C4-2B (cell line): ENCODE measurements at regions not wholly inside any gene's neighbourhood (a gene's known extent, or its start where the extent isn't known, plus 50 kb on each side); places are given as distances from the start of the nearest gene placed in this dataset.

Experiments
- CTCF ChIP-seq: fragments of 450-650 bp; conservative IDR thresholded peaks from 2 replicates; pipeline ENCODE4 v1.5.1; 2017; ENCODE audit warnings: mild to moderate bottlenecking
- ZFX ChIP-seq: fragments of 450-650 bp; IDR thresholded peaks from 2 replicates; pipeline ENCODE4 v1.6.1; 2017

GRCh38 chr3:137695351-137695750 is 68.8 kb upstream of the SOX14 start:
- TF ChIP-seq CTCF, result no peak
- no peak for TF ChIP-seq ZFX
